ENCODE measurements at regions not wholly inside any gene's neighbourhood (a gene's known extent, or its start where the extent isn't known, plus 50 kb on each side); places are given as distances from the start of the nearest gene placed in this dataset.

- no peak for ATAC-seq (ENCODE audit: insufficient read depth, low read depth)
- Histone ChIP-seq H3K4me3 (ENCODE audit: low read depth in 1 of 2, low read length in 2 of 2) (no peak overlapping the region), H3K27ac (ENCODE audit: low read length) (peak overlapping the region; percentile 87), H3K9ac (ENCODE audit: low read depth, low read length) (no peak overlapping the region; the same call in 1 of the 2 replicates), H3K4me2 (ENCODE audit: insufficient read depth, low read length) (no peak overlapping the region), H3K9me3 (ENCODE audit: insufficient read depth, low read length, severe bottlenecking) (no peaks in the 10 kb centered on the region), H2AFZ (ENCODE audit: low read depth, low read length) (peak overlapping the region; percentile 66; the same call in 1 of the 2 replicates), H3K27me3 (ENCODE audit: insufficient read depth, low read length, poor library complexity) (no peaks in the 10 kb centered on the region), H3K36me3 (ENCODE audit: insufficient read depth, low read length) (no peaks in the 10 kb centered on the region), H3K4me1 (ENCODE audit: insufficient read depth, low read length) (peaks cover 42% of the 10 kb centered on the region), H3K79me2 (ENCODE audit: insufficient read depth, low read length) (no peaks in the 10 kb centered on the region), H4K20me1 (ENCODE audit: insufficient read depth, low read length) (no peaks in the 10 kb centered on the region)
- TF ChIP-seq CTCF (IDR thresholded peaks at IDR 0.05; ENCODE audit: borderline replicate concordance, extremely low read depth, low read length, poor library complexity, severe bottlenecking) (no peak), EZH2 (IDR thresholded peaks at IDR 0.05; ENCODE audit: borderline replicate concordance, low read depth, low read length, severe bottlenecking) (no peak)
- DNase-seq: no peak
Observed at GRCh38 chr10:4661511-4662255, 164.3 kb upstream of the AKR1E2 start.

- no peaks in the 10 kb centered on the region for H3K79me2 ChIP-seq (ENCODE audit: insufficient read depth, low read length)
- ATAC-seq (ENCODE audit: insufficient read depth, low read depth) (no peak), DNase-seq (no peak)
- peaks cover 29% of the 10 kb centered on the region for H3K4me1 ChIP-seq (ENCODE audit: insufficient read depth, low read length)
- H3K4me3 ChIP-seq (ENCODE audit: low read depth in 1 of 2, low read length in 2 of 2): no peak overlapping the region
- no peak for TF ChIP-seq EZH2 (IDR thresholded peaks at IDR 0.05; ENCODE audit: borderline replicate concordance, low read depth, low read length, severe bottlenecking)
- TF ChIP-seq CTCF (IDR thresholded peaks at IDR 0.05; ENCODE audit: borderline replicate concordance, extremely low read depth, low read length, poor library complexity, severe bottlenecking): no peak
- no peaks in the 10 kb centered on the region for H3K27me3 ChIP-seq (ENCODE audit: insufficient read depth, low read length, poor library complexity)
- no peaks in the 10 kb centered on the region for H4K20me1 ChIP-seq (ENCODE audit: insufficient read depth, low read length)
- H3K36me3 ChIP-seq (ENCODE audit: insufficient read depth, low read length): no peaks in the 10 kb centered on the region
- H3K9ac ChIP-seq (ENCODE audit: low read depth, low read length): no peak overlapping the region
- no peak overlapping the region for H3K4me2 ChIP-seq (ENCODE audit: insufficient read depth, low read length)
- no peak overlapping the region for H2AFZ ChIP-seq (ENCODE audit: low read depth, low read length)
- no peak overlapping the region for H3K27ac ChIP-seq (ENCODE audit: low read length)
- H3K9me3 ChIP-seq (ENCODE audit: insufficient read depth, low read length, severe bottlenecking): no peaks in the 10 kb centered on the region
Observed at GRCh38 chr10:4658777-4659176, 167.2 kb upstream of the AKR1E2 start.

GRCh38 chr10:4656576-4657194 lies 169.3 kb upstream of the AKR1E2 start:
- ATAC-seq (ENCODE audit: insufficient read depth, low read depth) (peak; percentile 75), DNase-seq (peak; percentile 69)
- no peak overlapping the region for H3K27ac ChIP-seq (ENCODE audit: low read length)
- no peak overlapping the region for H3K4me2 ChIP-seq (ENCODE audit: insufficient read depth, low read length)
- no peaks in the 10 kb centered on the region for H4K20me1 ChIP-seq (ENCODE audit: insufficient read depth, low read length)
- TF ChIP-seq CTCF (IDR thresholded peaks at IDR 0.05; ENCODE audit: borderline replicate concordance, extremely low read depth, low read length, poor library complexity, severe bottlenecking) (peak; percentile 92), EZH2 (IDR thresholded peaks at IDR 0.05; ENCODE audit: borderline replicate concordance, low read depth, low read length, severe bottlenecking) (no peak)
- H3K4me1 ChIP-seq (ENCODE audit: insufficient read depth, low read length): peaks cover 17% of the 10 kb centered on the region
- H3K4me3 ChIP-seq (ENCODE audit: low read depth in 1 of 2, low read length in 2 of 2): no peak overlapping the region
- H3K36me3 ChIP-seq (ENCODE audit: insufficient read depth, low read length): no peaks in the 10 kb centered on the region
- H3K27me3 ChIP-seq (ENCODE audit: insufficient read depth, low read length, poor library complexity): no peaks in the 10 kb centered on the region
- no peaks in the 10 kb centered on the region for H3K9me3 ChIP-seq (ENCODE audit: insufficient read depth, low read length, severe bottlenecking)
- H2AFZ ChIP-seq (ENCODE audit: low read depth, low read length): no peak overlapping the region
- no peak overlapping the region for H3K9ac ChIP-seq (ENCODE audit: low read depth, low read length)
- no peaks in the 10 kb centered on the region for H3K79me2 ChIP-seq (ENCODE audit: insufficient read depth, low read length)

All from DND-41 (cell line).